ENCODE measurements at regions not wholly inside any gene's neighbourhood (a gene's known extent, or its start where the extent isn't known, plus 50 kb on each side); places are given as distances from the start of the nearest gene placed in this dataset.

DNA sequence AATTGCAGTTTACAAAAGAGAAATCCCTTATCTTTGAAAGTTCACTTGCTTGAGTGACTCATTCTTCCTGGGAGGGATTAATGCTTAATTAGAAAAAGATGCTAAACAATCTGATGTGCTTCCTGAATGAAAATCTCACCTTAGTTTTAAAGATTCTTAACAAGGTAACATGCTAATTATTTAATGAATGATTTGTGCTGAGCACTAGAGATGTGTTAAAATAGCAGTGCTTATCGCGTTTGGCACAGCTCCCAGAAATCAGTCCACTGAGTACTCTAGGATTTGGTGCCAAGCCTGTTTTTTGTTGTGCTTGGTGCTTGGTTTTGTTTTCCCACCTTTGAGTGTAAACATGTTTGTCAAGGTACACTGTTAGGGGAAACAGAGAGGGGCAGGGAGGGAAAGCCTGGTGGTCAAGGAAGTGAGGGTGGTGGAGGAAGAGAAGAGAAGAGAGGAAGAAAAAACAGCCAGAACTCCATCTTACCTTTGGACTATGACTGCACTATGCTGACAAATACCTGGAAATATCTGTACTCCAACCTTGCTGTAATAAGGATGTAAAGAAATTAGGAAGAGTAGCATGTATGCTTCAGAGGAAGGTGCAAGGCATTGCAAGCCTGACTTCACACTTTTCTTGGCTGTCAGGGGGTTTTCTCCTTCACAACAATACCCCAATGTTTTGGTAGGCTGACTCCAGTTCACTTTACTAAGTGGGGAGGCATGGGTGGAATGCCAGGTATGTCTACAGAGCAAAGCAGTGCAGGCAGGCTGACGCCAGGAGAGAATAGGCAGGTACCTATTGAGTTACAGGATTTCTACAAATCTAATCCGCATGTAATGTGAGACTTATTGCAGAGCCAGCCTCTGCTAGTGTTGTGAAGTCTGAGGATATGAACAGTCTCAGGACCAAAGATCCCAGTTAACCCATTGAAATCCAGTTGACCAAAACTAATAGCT, 157.2 kb upstream of the ISL1 start:
- peaks cover 2% of the 10 kb centered on the region for H3K27me3 Mint-ChIP-seq (ENCODE audit: insufficient read depth, low read depth, poor library complexity)
- TF ChIP-seq NANOG (IDR thresholded peaks at IDR 0.05; ENCODE audit: borderline replicate concordance) (no peak), ZNF114 (CRISPR knock-in tag; IDR thresholded peaks at IDR 0.05) (no peak), ZNF331 (CRISPR knock-in tag; IDR thresholded peaks at IDR 0.05; ENCODE audit: low read depth) (no peak), EZH2phosphoT487 (IDR thresholded peaks at IDR 0.05; ENCODE audit: unreplicated experiment) (no peak), JUNB (IDR thresholded peaks at IDR 0.05; ENCODE audit: unreplicated experiment) (no peak)
- peaks cover 12% of the 10 kb centered on the region for H3K9me3 Mint-ChIP-seq
- H2AFZ ChIP-seq, result peak overlapping the region; percentile 1; the same call in 1 of the 2 replicates
- peaks cover 12% of the 10 kb centered on the region for H3K4me1 ChIP-seq (ENCODE audit: insufficient read depth)
- H3K27me3 ChIP-seq (ENCODE audit: insufficient read depth), result no peaks in the 10 kb centered on the region
- H3K36me3 ChIP-seq (ENCODE audit: insufficient read depth), result no peaks in the 10 kb centered on the region
- no peaks in the 10 kb centered on the region for H3K9me2 ChIP-seq (ENCODE audit: insufficient read depth)
- peak overlapping the region; percentile 86 for H3K27ac ChIP-seq (ENCODE audit: low read depth)
- no peaks in the 10 kb centered on the region for H3K79me2 ChIP-seq (replicated peaks; ENCODE audit: insufficient read depth)
- peak overlapping the region; percentile 76 for H3K27ac Mint-ChIP-seq
- H3K4me3 ChIP-seq, result no peak overlapping the region
- no peaks in the 10 kb centered on the region for H3F3A ChIP-seq (replicated peaks; ENCODE audit: low read depth)
- H3K36me3 Mint-ChIP-seq (ENCODE audit: low read depth), result peaks cover 6% of the 10 kb centered on the region; the same call in 2 of the 3 replicates
- H3K4me3 Mint-ChIP-seq, result peak overlapping the region; percentile 16; the same call in 1 of the 3 replicates
- no peaks in the 10 kb centered on the region for H4K20me1 ChIP-seq (replicated peaks; ENCODE audit: insufficient read depth)
- DNase-seq (ENCODE audit: low spot score) (peak; percentile 94), ATAC-seq (peak; percentile 100)
- H3K4me2 ChIP-seq, result peak overlapping the region; percentile 45
- H3K4me1 Mint-ChIP-seq, result peaks cover 27% of the 10 kb centered on the region

DNA sequence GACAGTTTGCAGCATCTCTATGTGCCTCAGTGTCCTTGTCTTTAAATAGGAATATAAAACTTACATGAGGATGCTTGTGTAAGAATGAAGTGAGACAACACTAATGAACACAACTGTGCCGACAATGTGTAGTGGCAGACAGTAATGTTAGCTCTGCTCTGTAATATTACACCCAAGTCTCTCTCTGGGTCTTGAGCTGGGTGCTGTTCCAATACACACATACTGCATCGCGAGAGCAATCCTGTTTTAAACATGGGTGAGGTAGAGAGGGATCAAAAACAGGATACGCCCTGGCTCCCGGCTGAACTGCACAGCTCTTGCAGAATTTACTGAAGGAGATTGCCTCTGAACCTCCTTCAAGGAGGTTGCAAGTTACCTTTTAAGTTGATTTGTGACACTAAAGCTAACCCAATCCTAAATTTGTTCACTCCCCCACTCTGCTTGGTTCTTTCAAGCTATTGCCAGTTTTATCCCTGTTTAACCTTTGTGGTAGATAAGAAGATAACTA, 155.2 kb upstream of the ISL1 start:
- peaks cover 2% of the 10 kb centered on the region for H3K27me3 Mint-ChIP-seq (ENCODE audit: insufficient read depth, low read depth, poor library complexity)
- H3F3A ChIP-seq (replicated peaks; ENCODE audit: low read depth), result no peaks in the 10 kb centered on the region
- no peak overlapping the region for H3K4me2 ChIP-seq
- no peak overlapping the region for H3K4me3 ChIP-seq
- peaks cover 12% of the 10 kb centered on the region; the same call in 2 of the 3 replicates for H3K36me3 Mint-ChIP-seq (ENCODE audit: low read depth)
- no peaks in the 10 kb centered on the region for H3K79me2 ChIP-seq (replicated peaks; ENCODE audit: insufficient read depth)
- no peaks in the 10 kb centered on the region for H3K9me2 ChIP-seq (ENCODE audit: insufficient read depth)
- peak overlapping the region; percentile 19; the same call in 1 of the 2 replicates for H3K27ac Mint-ChIP-seq
- H4K20me1 ChIP-seq (replicated peaks; ENCODE audit: insufficient read depth), result no peaks in the 10 kb centered on the region
- H3K27me3 ChIP-seq (ENCODE audit: insufficient read depth), result no peaks in the 10 kb centered on the region
- peak overlapping the region; percentile 54 for H2AFZ ChIP-seq
- DNase-seq (ENCODE audit: low spot score), result peak; percentile 19
- no peaks in the 10 kb centered on the region for H3K36me3 ChIP-seq (ENCODE audit: insufficient read depth)
- H3K4me1 Mint-ChIP-seq, result peaks cover 27% of the 10 kb centered on the region
- H3K9me3 Mint-ChIP-seq, result peaks cover 18% of the 10 kb centered on the region
- no peak overlapping the region for H3K4me3 Mint-ChIP-seq
- H3K4me1 ChIP-seq (ENCODE audit: insufficient read depth), result peaks cover 12% of the 10 kb centered on the region
- no peak overlapping the region; the same call in 1 of the 2 replicates for H3K27ac ChIP-seq (ENCODE audit: low read depth)
- peak; percentile 41 for ATAC-seq
- TF ChIP-seq CREB1 (CRISPR knock-in tag; IDR thresholded peaks at IDR 0.05; ENCODE audit: low read depth) (no peak), ZNF114 (CRISPR knock-in tag; IDR thresholded peaks at IDR 0.05) (no peak), ZNF331 (CRISPR knock-in tag; IDR thresholded peaks at IDR 0.05; ENCODE audit: low read depth) (no peak), EZH2 (IDR thresholded peaks at IDR 0.05; ENCODE audit: low read depth, unreplicated experiment) (no peak), NANOG (IDR thresholded peaks at IDR 0.05; ENCODE audit: borderline replicate concordance) (no peak), EZH2phosphoT487 (IDR thresholded peaks at IDR 0.05; ENCODE audit: unreplicated experiment) (no peak)
- TF ChIP-seq, protein P1, sequence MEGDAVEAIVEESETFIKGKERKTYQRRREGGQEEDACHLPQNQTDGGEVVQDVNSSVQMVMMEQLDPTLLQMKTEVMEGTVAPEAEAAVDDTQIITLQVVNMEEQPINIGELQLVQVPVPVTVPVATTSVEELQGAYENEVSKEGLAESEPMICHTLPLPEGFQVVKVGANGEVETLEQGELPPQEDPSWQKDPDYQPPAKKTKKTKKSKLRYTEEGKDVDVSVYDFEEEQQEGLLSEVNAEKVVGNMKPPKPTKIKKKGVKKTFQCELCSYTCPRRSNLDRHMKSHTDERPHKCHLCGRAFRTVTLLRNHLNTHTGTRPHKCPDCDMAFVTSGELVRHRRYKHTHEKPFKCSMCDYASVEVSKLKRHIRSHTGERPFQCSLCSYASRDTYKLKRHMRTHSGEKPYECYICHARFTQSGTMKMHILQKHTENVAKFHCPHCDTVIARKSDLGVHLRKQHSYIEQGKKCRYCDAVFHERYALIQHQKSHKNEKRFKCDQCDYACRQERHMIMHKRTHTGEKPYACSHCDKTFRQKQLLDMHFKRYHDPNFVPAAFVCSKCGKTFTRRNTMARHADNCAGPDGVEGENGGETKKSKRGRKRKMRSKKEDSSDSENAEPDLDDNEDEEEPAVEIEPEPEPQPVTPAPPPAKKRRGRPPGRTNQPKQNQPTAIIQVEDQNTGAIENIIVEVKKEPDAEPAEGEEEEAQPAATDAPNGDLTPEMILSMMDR (conservative IDR thresholded peaks at IDR 0.05; ENCODE audit: low read depth in 2 of 2), result no peak
- TF ChIP-seq, protein P2, sequence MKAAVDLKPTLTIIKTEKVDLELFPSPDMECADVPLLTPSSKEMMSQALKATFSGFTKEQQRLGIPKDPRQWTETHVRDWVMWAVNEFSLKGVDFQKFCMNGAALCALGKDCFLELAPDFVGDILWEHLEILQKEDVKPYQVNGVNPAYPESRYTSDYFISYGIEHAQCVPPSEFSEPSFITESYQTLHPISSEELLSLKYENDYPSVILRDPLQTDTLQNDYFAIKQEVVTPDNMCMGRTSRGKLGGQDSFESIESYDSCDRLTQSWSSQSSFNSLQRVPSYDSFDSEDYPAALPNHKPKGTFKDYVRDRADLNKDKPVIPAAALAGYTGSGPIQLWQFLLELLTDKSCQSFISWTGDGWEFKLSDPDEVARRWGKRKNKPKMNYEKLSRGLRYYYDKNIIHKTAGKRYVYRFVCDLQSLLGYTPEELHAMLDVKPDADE (IDR thresholded peaks at IDR 0.05), result no peak
- TF ChIP-seq, protein P3, sequence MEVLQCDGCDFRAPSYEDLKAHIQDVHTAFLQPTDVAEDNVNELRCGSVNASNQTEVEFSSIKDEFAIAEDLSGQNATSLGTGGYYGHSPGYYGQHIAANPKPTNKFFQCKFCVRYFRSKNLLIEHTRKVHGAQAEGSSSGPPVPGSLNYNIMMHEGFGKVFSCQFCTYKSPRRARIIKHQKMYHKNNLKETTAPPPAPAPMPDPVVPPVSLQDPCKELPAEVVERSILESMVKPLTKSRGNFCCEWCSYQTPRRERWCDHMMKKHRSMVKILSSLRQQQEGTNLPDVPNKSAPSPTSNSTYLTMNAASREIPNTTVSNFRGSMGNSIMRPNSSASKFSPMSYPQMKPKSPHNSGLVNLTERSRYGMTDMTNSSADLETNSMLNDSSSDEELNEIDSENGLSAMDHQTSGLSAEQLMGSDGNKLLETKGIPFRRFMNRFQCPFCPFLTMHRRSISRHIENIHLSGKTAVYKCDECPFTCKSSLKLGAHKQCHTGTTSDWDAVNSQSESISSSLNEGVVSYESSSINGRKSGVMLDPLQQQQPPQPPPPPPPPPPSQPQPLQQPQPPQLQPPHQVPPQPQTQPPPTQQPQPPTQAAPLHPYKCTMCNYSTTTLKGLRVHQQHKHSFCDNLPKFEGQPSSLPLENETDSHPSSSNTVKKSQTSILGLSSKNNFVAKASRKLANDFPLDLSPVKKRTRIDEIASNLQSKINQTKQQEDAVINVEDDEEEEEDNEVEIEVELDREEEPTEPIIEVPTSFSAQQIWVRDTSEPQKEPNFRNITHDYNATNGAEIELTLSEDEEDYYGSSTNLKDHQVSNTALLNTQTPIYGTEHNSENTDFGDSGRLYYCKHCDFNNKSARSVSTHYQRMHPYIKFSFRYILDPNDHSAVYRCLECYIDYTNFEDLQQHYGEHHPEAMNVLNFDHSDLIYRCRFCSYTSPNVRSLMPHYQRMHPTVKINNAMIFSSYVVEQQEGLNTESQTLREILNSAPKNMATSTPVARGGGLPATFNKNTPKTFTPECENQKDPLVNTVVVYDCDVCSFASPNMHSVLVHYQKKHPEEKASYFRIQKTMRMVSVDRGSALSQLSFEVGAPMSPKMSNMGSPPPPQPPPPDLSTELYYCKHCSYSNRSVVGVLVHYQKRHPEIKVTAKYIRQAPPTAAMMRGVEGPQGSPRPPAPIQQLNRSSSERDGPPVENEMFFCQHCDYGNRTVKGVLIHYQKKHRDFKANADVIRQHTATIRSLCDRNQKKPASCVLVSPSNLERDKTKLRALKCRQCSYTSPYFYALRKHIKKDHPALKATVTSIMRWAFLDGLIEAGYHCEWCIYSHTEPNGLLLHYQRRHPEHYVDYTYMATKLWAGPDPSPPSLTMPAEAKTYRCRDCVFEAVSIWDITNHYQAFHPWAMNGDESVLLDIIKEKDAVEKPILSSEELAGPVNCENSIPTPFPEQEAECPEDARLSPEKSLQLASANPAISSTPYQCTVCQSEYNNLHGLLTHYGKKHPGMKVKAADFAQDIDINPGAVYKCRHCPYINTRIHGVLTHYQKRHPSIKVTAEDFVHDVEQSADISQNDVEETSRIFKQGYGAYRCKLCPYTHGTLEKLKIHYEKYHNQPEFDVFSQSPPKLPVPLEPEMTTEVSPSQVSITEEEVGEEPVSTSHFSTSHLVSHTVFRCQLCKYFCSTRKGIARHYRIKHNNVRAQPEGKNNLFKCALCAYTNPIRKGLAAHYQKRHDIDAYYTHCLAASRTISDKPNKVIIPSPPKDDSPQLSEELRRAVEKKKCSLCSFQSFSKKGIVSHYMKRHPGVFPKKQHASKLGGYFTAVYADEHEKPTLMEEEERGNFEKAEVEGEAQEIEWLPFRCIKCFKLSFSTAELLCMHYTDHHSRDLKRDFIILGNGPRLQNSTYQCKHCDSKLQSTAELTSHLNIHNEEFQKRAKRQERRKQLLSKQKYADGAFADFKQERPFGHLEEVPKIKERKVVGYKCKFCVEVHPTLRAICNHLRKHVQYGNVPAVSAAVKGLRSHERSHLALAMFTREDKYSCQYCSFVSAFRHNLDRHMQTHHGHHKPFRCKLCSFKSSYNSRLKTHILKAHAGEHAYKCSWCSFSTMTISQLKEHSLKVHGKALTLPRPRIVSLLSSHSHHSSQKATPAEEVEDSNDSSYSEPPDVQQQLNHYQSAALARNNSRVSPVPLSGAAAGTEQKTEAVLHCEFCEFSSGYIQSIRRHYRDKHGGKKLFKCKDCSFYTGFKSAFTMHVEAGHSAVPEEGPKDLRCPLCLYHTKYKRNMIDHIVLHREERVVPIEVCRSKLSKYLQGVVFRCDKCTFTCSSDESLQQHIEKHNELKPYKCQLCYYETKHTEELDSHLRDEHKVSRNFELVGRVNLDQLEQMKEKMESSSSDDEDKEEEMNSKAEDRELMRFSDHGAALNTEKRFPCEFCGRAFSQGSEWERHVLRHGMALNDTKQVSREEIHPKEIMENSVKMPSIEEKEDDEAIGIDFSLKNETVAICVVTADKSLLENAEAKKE (CRISPR knock-in tag; IDR thresholded peaks at IDR 0.05), result no peak

Measured in GM23338 (cell line).